ENCODE measurements at regions not wholly inside any gene's neighbourhood (a gene's known extent, or its start where the extent isn't known, plus 50 kb on each side); places are given as distances from the start of the nearest gene placed in this dataset.

- no peak overlapping the region for H3K27ac ChIP-seq
- intact Hi-C loops (cut with DNase I) = no loop called here
- no peak for TF ChIP-seq CTCF (IDR thresholded peaks at IDR 0.05)
- H3K4me1 ChIP-seq = no peaks in the 10 kb centered on the region
- no peaks in the 10 kb centered on the region for H3K9me3 ChIP-seq
- H3K27me3 ChIP-seq = peaks cover 10% of the 10 kb centered on the region
- no peak overlapping the region for H3K9ac ChIP-seq (ENCODE audit: low read depth in 2 of 2, low read length in 2 of 2)
- DNase-seq = no peak
- H3K36me3 ChIP-seq = no peaks in the 10 kb centered on the region
- no peak overlapping the region for H3K4me3 ChIP-seq
Measured at GRCh38 chr10:107913317-107914294, 749.1 kb upstream of the SORCS1 start.

- TF ChIP-seq CTCF (IDR thresholded peaks at IDR 0.05) = no peak
- no peak overlapping the region for H3K9ac ChIP-seq (ENCODE audit: low read depth in 2 of 2, low read length in 2 of 2)
- no peak overlapping the region for H3K4me3 ChIP-seq
- no peaks in the 10 kb centered on the region for H3K4me1 ChIP-seq
- no peaks in the 10 kb centered on the region for H3K9me3 ChIP-seq
- no peaks in the 10 kb centered on the region for H3K36me3 ChIP-seq
- DNase-seq = no peak
- H3K27ac ChIP-seq = no peak overlapping the region
- H3K27me3 ChIP-seq = no peaks in the 10 kb centered on the region
- intact Hi-C loops (cut with DNase I) = no loop called here
Measured at GRCh38 chr10:107901076-107901475, 736.6 kb upstream of the SORCS1 start.

- Histone ChIP-seq H3K9me3 (no peaks in the 10 kb centered on the region), H3K9ac (ENCODE audit: low read depth in 2 of 2, low read length in 2 of 2) (no peak overlapping the region), H3K4me1 (no peaks in the 10 kb centered on the region), H3K4me3 (no peak overlapping the region), H3K27me3 (no peaks in the 10 kb centered on the region), H3K27ac (no peak overlapping the region), H3K36me3 (no peaks in the 10 kb centered on the region)
- no peak for TF ChIP-seq CTCF (IDR thresholded peaks at IDR 0.05)
- intact Hi-C loops (cut with DNase I) = no loop called here
- no peak for DNase-seq
Measured at GRCh38 chr10:107900131-107900530, 735.6 kb upstream of the SORCS1 start.

GRCh38 chr10:107899502-107900062 lies 735.1 kb upstream of the SORCS1 start:
- Histone ChIP-seq H3K36me3 (no peaks in the 10 kb centered on the region), H3K27me3 (no peaks in the 10 kb centered on the region), H3K9me3 (no peaks in the 10 kb centered on the region), H3K4me1 (no peaks in the 10 kb centered on the region), H3K4me3 (no peak overlapping the region), H3K9ac (ENCODE audit: low read depth in 2 of 2, low read length in 2 of 2) (no peak overlapping the region), H3K27ac (no peak overlapping the region)
- intact Hi-C loops (cut with DNase I) = no loop called here
- no peak for DNase-seq
- no peak for TF ChIP-seq CTCF (IDR thresholded peaks at IDR 0.05)

GRCh38 chr10:107899075-107899474 lies 734.6 kb upstream of the SORCS1 start:
- TF ChIP-seq CTCF (IDR thresholded peaks at IDR 0.05) = no peak
- intact Hi-C loops (cut with DNase I) = no loop called here
- Histone ChIP-seq H3K27me3 (no peaks in the 10 kb centered on the region), H3K9ac (ENCODE audit: low read depth in 2 of 2, low read length in 2 of 2) (no peak overlapping the region), H3K36me3 (no peaks in the 10 kb centered on the region), H3K9me3 (no peaks in the 10 kb centered on the region), H3K27ac (no peak overlapping the region), H3K4me3 (no peak overlapping the region), H3K4me1 (no peaks in the 10 kb centered on the region)
- DNase-seq = no peak

All from colonic mucosa (tissue), 4 donors.